GM06990 (cell line): ENCODE measurements at regions not wholly inside any gene's neighbourhood (a gene's known extent, or its start where the extent isn't known, plus 50 kb on each side); places are given as distances from the start of the nearest gene placed in this dataset.

Source experiments
- DNase-seq: peaks from one replicate; pipeline ENCODE4 v3.0.0-alpha.2; 2011; ENCODE audit not compliant: insufficient read length; ENCODE audit errors: extremely low read depth
- H3K27me3 ChIP-seq: replicated peaks from 2 replicates; pipeline ENCODE4 v1.6.0; 2011; ENCODE audit warnings: low read length; ENCODE audit not compliant: control insufficient read depth, insufficient read depth
- H3K36me3 ChIP-seq: 2 replicates; pipeline ENCODE4 v1.5.1; 2011; ENCODE audit warnings: low read length; ENCODE audit not compliant: control insufficient read depth, insufficient read depth
- H3K4me3 ChIP-seq: replicated peaks from 2 replicates; pipeline ENCODE4 v1.5.1; 2011; ENCODE audit warnings: low read depth, mild to moderate bottlenecking, control low read depth, low read length
- CTCF ChIP-seq: IDR thresholded peaks from 2 replicates; pipeline ENCODE4 v1.5.1; 2011; ENCODE audit warnings: low read length, control low read depth, mild to moderate bottlenecking, inconsistent platforms; ENCODE audit not compliant: insufficient read depth, poor library complexity, severe bottlenecking

GRCh38 chr3:59663076-59663850, 613.4 kb upstream of the CFAP20DC start:
- no peak for TF ChIP-seq CTCF
- DNase-seq = no peak
- Histone ChIP-seq H3K4me3 (no peak overlapping the region), H3K36me3 (no peaks in the 10 kb centered on the region), H3K27me3 (no peaks in the 10 kb centered on the region)

- TF ChIP-seq CTCF = no peak
- Histone ChIP-seq H3K4me3 (no peak overlapping the region), H3K36me3 (no peaks in the 10 kb centered on the region), H3K27me3 (no peaks in the 10 kb centered on the region)
- no peak for DNase-seq
Observed at GRCh38 chr3:59660852-59661625, 611.2 kb upstream of the CFAP20DC start.

GRCh38 chr3:59660376-59660775, 610.6 kb upstream of the CFAP20DC start:
- H3K4me3 ChIP-seq = no peak overlapping the region
- no peak for DNase-seq
- H3K27me3 ChIP-seq = no peaks in the 10 kb centered on the region
- no peaks in the 10 kb centered on the region for H3K36me3 ChIP-seq
- no peak for TF ChIP-seq CTCF

- TF ChIP-seq CTCF = no peak
- no peak overlapping the region for H3K4me3 ChIP-seq
- H3K27me3 ChIP-seq = no peaks in the 10 kb centered on the region
Observed at GRCh38 chr3:59659755-59660154, 609.9 kb upstream of the CFAP20DC start.

GRCh38 chr3:59658866-59659265, 609.0 kb upstream of the CFAP20DC start:
- DNase-seq = no peak
- Histone ChIP-seq H3K36me3 (no peaks in the 10 kb centered on the region), H3K27me3 (no peaks in the 10 kb centered on the region), H3K4me3 (no peak overlapping the region)
- TF ChIP-seq CTCF = no peak

More at GRCh38 chr3:59659755-59660154, 609.9 kb upstream of the CFAP20DC start:
- no peak for DNase-seq
- H3K36me3 ChIP-seq = no peaks in the 10 kb centered on the region
